ENCODE measurements at regions not wholly inside any gene's neighbourhood (a gene's known extent, or its start where the extent isn't known, plus 50 kb on each side); places are given as distances from the start of the nearest gene placed in this dataset.

DNA sequence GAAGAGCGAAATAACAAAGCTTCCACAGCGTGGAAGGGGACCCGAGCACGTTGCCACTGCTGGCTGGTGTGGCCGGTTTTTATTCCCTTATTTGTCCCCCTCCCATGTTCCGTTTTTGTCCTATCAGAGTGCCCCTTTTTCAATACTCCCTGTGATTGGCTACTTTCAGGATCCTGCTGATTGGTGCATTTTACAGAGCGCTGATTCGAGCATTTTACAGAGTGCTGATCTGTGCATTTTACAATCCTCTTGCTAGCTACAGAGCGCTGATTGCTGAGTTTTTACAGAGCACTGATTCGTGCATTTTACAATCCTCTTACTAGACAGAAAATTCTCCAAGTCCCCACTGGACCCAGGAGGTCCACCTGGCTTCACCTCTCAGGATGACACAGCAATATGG, 250.9 kb upstream of the EPHA5 start:
- no peaks in the 10 kb centered on the region for H3K4me1 ChIP-seq
- intact Hi-C loops (cut with DNase I; ENCODE audit: low total_unique reads): no loop called here
- H3K9me3 ChIP-seq: no peaks in the 10 kb centered on the region
- WGBS, 5 donors: 84 to 95% (median 90%) methylated on average over 10 of the region's 10 CpGs
- H3K27me3 ChIP-seq: no peaks in the 10 kb centered on the region
- TF ChIP-seq POLR2A (IDR thresholded peaks at IDR 0.05): no peak
- no peak for TF ChIP-seq POLR2AphosphoS5 (IDR thresholded peaks at IDR 0.05)
- TF ChIP-seq, protein P1, sequence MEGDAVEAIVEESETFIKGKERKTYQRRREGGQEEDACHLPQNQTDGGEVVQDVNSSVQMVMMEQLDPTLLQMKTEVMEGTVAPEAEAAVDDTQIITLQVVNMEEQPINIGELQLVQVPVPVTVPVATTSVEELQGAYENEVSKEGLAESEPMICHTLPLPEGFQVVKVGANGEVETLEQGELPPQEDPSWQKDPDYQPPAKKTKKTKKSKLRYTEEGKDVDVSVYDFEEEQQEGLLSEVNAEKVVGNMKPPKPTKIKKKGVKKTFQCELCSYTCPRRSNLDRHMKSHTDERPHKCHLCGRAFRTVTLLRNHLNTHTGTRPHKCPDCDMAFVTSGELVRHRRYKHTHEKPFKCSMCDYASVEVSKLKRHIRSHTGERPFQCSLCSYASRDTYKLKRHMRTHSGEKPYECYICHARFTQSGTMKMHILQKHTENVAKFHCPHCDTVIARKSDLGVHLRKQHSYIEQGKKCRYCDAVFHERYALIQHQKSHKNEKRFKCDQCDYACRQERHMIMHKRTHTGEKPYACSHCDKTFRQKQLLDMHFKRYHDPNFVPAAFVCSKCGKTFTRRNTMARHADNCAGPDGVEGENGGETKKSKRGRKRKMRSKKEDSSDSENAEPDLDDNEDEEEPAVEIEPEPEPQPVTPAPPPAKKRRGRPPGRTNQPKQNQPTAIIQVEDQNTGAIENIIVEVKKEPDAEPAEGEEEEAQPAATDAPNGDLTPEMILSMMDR (IDR thresholded peaks at IDR 0.05): no peak
- no peak for TF ChIP-seq EP300 (IDR thresholded peaks at IDR 0.05)
- no peak overlapping the region for H3K4me3 ChIP-seq
- DNase-seq: no peak
- no peaks in the 10 kb centered on the region for H3K36me3 ChIP-seq
- no peak overlapping the region for H3K27ac ChIP-seq

GRCh38 chr4:65918872-65919271, 248.6 kb upstream of the EPHA5 start:
- H3K27me3 ChIP-seq: no peaks in the 10 kb centered on the region
- H3K4me1 ChIP-seq: no peaks in the 10 kb centered on the region
- intact Hi-C loops (cut with DNase I; ENCODE audit: low total_unique reads): no loop called here
- no peak for TF ChIP-seq POLR2A (IDR thresholded peaks at IDR 0.05)
- TF ChIP-seq EP300 (IDR thresholded peaks at IDR 0.05): no peak
- TF ChIP-seq POLR2AphosphoS5 (IDR thresholded peaks at IDR 0.05): no peak
- TF ChIP-seq, protein P1 (IDR thresholded peaks at IDR 0.05): no peak
- H3K27ac ChIP-seq: no peak overlapping the region
- DNase-seq: no peak
- no peaks in the 10 kb centered on the region for H3K9me3 ChIP-seq
- no peak overlapping the region for H3K4me3 ChIP-seq
- H3K36me3 ChIP-seq: no peaks in the 10 kb centered on the region

- intact Hi-C loops (cut with DNase I; ENCODE audit: low total_unique reads): no loop called here
- DNase-seq: no peak
- Histone ChIP-seq H3K27ac (no peak overlapping the region), H3K4me1 (no peaks in the 10 kb centered on the region), H3K27me3 (no peaks in the 10 kb centered on the region), H3K4me3 (no peak overlapping the region), H3K36me3 (no peaks in the 10 kb centered on the region), H3K9me3 (no peaks in the 10 kb centered on the region)
- TF ChIP-seq POLR2A (IDR thresholded peaks at IDR 0.05): no peak
- TF ChIP-seq, protein P1 (IDR thresholded peaks at IDR 0.05): no peak
- no peak for TF ChIP-seq EP300 (IDR thresholded peaks at IDR 0.05)
- TF ChIP-seq POLR2AphosphoS5 (IDR thresholded peaks at IDR 0.05): no peak
- 0 to 8% (median 0%) methylated on average over 1 of the region's 1 CpG for WGBS, 5 donors
Measured at GRCh38 chr4:65918212-65918611, 247.9 kb upstream of the EPHA5 start.

DNA sequence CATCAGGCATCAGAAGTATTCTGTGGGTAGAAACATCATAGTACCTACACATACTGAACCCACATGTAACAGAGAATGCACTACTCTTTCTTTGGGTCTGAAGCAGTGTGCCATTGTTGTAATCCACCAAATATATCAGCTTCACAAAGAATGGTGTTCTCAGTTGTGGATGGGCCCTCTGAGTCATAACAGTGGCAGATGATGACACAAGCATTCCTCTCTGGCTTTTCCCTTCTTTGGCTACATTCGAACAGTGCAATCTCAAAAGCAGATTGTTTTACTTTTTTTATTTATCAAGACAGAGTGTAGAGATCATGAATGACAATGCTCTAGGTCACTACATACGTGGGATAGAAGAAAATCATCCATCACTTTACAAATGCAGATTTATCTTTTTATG, 247.2 kb upstream of the EPHA5 start:
- 61 to 77% (median 67%) methylated on average over 2 of the region's 2 CpGs for WGBS, 5 donors
- DNase-seq: no peak

More for the DNA sequence above, 247.2 kb upstream of the EPHA5 start:
- Histone ChIP-seq H3K27ac (no peak overlapping the region), H3K36me3 (no peaks in the 10 kb centered on the region), H3K9me3 (no peaks in the 10 kb centered on the region), H3K27me3 (no peaks in the 10 kb centered on the region), H3K4me3 (no peak overlapping the region), H3K4me1 (no peaks in the 10 kb centered on the region)
- intact Hi-C loops (cut with DNase I; ENCODE audit: low total_unique reads): no loop called here
- TF ChIP-seq POLR2A (IDR thresholded peaks at IDR 0.05): no peak
- TF ChIP-seq, protein P1 (IDR thresholded peaks at IDR 0.05): no peak
- TF ChIP-seq POLR2AphosphoS5 (IDR thresholded peaks at IDR 0.05): no peak
- TF ChIP-seq EP300 (IDR thresholded peaks at IDR 0.05): no peak
